GM19035 (cell line): ENCODE measurements at regions not wholly inside any gene's neighbourhood (a gene's known extent, or its start where the extent isn't known, plus 50 kb on each side); places are given as distances from the start of the nearest gene placed in this dataset.
A peak's percentile ranks its signal among the peaks of the same experiment; 100 is the strongest.

ENCODE experiments used
- ATAC-seq: cut with Tn5 transposase; IDR thresholded peaks from one replicate; pipeline ENCODE4 v1.9.1; 2021; ENCODE audit not compliant: unreplicated experiment

DNA sequence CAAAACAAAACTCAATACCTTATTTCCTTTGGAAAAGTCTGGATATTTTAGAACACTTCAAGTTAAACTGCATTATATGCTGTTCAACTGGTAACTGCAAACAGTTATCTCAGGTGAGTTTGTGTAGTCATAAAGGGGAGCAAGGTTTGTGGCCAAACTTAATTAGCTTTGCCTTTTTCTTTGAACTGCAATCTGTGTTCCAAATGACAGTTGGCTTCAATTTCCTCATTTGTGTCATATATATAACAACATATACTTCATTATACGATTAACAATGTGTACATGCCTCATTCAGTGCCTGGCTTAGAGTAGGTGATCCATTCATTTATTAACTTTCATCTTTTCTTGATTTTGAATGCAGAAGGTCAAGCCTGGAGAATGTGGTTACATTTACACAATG lies 55.8 kb downstream of the KCNE4 start:
- ATAC-seq, result no peak

DNA sequence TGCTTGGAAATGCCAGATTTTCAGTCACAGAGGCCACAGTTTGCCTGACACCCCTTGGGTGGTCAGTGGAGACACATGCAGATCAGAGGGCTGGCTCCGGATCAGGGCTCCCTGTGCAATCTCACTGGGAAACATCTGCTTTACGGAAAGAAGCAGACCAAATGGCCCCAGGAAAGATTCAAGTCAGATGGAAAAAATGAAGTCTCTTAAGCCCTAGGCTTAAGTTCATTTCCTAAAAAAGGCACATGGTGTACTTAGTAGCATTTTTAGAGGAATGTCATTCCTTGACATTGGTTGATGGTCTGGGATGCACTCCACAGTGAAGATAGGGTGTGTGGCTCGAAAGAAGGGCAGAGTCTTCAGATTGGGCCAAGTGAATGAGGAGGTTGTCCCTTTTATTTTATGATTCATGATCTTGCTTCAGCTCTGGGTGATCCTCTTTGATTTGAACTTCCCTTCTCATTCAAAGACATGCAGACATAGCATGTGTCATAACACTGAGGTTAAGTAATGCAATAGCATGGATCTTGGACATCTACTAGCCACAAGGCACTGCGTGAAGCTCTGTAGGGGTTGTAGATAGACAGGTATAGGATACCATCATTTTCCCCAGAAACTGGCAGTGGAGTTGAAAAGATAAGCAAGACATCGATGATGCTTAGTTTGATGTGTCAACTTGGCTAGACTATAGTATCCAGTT lies 56.5 kb downstream of the KCNE4 start:
- no peak for ATAC-seq

DNA sequence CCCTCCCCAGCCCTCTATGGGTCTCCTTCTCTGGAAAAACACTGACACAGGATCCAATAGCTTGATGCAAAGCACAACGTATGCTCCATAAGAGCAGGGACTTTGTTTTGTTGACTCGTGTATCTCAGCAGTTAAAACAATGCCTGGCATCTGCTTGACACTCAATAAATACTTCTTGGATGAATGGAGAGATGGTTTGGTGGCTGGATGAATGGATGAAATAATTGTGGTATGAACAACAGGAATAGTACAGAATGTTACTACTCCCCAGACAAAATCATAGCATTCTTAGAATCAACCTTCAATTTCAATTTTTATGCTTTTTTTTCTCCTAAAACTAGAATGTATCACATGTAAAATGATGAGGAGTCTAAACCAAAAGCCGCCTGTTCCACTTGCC lies 57.4 kb downstream of the KCNE4 start:
- ATAC-seq, result no peak

DNA sequence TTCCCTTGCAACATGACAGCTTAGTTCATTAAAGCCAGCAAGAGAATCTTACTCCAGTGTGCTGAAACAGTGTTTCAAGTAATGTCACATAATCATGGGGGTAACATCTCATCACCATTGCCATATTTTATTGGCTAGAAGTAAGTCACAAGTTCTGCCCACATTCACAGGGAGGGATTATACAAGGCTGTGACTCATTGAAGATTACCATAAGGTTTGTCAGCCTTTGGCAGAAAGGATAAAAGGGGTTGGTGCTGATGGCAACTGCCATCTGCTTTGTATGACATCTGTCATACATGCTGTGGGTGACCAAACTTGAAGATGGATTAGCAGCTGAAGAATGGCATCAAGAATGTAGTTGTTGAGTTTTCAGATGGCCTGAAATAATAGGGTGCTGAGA lies 61.2 kb downstream of the KCNE4 start:
- ATAC-seq, result no peak

DNA sequence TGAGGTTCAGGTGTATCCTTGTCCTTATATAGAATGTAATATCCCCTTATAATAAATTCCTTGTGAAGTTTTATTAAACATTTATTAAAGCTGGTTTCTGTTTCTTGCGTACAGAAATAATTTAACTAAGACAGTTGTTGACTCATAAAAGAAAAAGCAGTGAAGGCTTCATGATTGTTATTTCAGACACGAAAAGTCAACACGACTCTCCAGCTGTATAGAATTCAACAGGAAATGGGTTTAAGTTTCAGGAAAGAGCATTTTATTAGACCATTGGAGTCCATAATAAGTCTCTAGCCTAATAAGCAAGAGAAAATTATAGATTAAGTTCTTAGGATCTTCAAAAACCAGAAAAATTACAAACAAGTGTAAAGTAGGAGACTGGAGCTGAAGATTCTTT lies 62.2 kb downstream of the KCNE4 start:
- no peak for ATAC-seq

DNA sequence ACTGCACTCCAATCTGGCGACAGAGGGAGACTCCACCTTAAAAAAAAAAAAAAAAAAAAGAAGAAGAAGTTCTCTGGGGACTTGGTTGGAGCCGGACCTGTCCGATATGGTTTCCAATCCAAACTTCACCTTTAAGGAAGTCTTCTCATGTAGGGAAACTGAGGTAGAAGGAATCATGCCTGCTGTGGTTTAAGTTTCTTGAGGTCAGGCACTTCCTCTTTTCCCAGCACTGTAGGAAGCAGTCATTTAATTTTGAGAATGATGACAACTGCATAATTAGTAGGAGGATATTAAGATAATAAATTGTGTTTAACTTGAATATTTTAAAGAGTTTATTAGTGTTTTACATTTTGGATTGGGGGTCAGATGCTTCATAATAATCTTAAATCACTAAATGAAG lies 62.9 kb downstream of the KCNE4 start:
- no peak for ATAC-seq

DNA sequence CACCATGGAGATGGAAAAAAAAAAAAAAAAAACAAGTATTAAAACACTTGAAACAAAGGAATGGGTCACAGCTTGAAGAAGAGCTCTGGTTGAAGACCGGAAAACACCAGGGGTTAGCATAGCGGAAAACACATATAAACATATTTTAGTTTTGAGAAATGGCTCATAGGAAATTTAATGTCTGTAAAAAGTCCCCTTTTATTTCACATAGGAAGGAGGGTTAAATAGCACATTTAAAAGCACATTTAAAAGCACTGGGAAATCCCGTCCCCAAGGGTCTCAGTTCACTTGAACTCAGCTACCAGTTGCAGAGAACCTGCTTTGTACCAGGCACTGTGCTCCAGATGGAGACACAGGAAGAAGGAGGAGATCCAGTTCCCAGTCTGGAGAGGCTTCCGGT lies 65.5 kb downstream of the KCNE4 start:
- ATAC-seq, result no peak

DNA sequence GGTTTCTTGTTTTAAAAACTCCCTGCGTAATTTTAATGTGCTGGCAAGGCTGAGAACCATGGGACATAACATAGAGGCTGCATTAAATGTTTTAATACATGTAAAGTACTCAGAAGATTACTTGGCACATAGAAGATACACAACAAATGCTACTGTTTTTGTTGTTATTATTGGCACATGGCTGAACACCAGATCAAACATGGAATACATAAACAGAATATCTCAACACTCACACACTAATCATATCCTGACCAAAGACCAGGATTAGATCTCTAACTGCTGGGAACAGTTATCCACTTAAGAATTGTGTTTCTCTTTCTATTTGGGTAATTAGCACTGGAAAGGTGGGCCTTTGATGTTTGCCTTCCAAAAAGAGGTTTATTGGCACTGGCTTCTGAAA lies 69.3 kb downstream of the KCNE4 start:
- ATAC-seq, result no peak

DNA sequence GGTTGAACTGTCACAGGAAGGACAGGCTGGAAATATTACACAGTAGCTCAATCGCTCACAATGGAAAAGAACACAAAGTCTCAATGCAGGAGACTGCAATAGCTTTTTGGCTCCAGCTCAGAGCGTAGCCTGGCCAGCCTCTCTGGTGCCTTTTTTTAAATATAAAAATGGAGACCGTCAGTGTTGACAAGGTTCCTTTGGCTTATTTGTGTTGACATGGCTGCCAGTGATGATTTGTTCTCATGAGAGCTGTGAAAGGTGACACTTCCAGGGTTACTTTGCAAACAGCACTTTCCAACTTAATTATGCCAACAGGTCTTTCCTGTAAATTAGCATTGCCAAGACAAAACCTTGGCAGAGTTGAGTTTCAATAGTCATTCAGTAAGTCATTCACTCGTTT lies 70.8 kb downstream of the KCNE4 start:
- ATAC-seq, result no peak

DNA sequence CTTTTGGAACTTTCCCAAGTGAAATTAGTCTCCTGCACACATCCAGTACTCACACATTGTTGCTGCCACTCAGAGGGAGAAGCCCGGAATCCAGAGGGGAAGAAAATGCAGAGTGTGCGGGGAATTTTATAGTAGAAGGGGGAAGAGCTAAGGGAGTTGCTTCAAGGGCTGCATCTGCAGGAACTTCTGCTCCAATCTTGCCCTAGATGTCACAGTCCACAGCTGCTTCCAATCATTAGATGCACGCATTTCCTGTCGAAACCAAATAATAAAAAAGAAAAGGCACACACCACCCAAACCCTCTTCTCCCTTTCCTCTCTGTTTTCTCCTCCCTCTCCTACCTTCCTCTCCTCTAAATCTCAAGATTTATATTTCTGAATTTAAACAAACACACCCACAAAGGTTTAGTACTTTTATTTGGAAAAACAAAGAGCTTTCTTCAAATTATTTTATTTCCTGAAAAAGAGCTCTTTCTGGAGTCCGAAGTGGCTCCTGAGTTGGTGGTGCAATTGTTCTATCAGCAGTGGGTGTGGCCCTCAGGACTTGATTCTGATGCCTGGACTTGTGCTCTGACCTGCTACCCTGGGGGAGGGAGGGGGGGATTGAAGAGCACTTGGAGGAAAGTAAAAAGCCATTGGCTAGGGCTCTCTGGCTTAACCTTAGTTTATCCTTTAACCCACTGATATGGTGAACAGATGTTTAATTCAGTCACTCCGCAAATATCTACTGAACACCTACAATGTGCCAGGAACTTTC lies 72.0 kb downstream of the KCNE4 start:
- no peak for ATAC-seq

DNA sequence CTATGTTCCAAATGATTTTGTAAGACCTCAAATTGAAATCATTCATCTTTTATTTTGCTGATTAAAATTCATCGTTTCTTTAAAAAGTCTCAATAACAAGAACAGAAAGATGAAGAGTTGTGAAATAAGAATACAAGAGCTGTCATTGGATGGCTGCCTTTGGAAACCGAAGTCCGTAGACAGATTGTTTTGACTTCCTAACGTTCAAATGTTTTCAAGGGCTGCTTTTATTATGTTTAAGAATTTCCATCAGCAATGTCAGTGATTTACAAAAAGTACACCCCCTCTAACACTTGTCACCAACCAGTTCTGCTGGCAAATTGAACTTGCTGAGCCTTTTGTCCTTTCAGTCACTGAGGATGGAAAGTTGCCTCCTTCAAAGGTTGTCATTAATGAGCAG lies 89.6 kb downstream of the KCNE4 start:
- no peak for ATAC-seq

DNA sequence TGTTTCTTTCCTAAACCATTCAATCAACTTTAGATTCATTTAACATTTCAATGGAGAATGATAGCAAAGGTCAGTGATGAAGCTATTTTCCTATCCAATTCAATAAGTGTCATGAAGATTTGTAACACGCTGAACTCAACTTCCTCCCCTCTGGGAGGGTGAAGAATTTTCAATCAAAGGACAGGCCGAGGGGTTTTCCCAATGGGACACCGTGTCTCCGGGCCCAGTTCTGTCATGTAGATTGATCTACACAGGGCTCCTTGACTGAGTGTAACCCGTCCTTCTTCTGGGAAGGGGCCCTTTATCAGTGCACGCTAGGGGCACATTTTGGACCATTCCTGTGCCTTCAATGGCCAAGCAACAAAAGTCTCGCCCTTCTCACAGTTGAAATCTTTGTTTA lies 90.1 kb downstream of the KCNE4 start:
- ATAC-seq, result no peak

DNA sequence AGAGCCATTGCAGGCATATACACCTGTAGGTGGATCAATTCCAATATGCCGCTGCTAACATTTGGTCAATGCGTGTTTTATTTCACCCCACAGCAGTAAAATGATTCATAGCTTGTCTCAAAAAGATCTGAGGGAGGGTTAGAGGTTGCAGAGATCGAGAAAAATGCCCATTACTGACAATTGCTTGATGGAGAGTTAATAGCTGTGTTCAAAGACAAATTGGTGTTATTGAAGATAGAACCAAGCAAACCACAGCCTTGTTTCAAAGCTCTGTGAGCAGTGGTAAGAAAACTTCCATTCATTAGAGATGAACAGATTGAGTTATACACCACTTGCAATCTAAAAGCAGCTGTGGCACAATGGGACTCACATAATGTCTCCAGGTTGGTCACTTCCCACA lies 95.4 kb downstream of the KCNE4 start:
- ATAC-seq, result no peak

DNA sequence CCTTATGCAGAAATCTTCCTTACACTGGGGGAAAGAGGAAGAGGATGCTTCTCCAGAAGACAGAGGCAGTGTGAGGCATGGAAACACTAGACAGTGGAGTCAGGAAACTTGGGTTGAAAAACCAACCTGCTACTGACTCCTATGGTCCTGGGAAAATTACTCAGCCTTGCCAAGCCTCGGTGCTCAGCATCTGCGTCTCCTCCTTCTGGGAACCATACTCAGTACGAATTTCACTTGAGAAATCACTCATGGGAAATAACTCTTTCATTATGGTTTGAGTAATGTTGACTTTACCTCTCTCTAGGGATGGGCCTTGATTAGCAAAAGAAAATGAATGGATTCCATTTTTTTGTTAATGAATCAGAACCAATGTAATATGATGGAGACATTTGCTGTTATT lies 96.5 kb downstream of the KCNE4 start:
- ATAC-seq, result no peak

DNA sequence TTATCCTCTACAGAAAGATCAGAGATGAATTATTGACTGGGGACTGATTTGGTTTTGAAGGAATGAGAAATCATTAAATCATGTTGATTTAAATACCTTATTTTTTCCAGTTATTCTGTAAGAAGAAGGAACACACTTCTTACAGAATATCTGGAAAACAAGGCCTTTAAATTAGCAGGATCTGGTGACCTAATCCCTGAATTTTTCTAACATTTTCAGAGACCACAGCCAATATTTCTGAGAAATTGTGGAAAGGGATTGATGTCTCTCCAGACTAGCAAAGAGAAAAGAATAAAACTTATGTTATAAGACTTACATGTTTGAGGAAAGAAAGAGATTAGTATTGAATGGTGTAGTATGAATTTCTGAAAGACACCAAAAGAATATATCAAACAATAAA lies 104.0 kb downstream of the KCNE4 start:
- ATAC-seq, result no peak

DNA sequence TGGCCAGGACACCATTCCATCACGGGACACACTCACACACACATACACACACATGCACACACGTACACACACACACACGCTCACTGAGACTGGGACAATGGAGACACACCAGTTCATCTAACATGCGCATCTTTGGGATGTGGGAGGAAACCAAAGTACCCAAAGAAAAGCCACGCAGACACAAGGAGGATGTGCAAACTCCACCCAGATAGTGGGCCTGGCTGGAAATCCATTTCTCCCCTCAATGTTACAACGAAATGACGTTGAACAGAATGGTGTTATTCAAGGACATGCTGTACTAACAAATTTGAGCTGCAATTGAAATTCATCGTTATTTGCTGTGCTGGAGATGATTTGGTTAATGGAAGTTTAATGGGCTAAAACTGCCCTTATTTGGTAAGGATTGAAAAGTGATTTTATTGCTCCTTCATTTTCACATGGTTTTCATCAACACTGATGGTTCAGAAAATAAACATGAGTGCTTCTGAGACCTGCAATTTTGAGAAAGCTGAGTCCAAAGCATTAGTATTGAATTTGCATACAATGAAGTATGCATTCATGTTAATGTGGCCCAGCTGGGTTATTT lies 110.0 kb downstream of the KCNE4 start:
- no peak for ATAC-seq

DNA sequence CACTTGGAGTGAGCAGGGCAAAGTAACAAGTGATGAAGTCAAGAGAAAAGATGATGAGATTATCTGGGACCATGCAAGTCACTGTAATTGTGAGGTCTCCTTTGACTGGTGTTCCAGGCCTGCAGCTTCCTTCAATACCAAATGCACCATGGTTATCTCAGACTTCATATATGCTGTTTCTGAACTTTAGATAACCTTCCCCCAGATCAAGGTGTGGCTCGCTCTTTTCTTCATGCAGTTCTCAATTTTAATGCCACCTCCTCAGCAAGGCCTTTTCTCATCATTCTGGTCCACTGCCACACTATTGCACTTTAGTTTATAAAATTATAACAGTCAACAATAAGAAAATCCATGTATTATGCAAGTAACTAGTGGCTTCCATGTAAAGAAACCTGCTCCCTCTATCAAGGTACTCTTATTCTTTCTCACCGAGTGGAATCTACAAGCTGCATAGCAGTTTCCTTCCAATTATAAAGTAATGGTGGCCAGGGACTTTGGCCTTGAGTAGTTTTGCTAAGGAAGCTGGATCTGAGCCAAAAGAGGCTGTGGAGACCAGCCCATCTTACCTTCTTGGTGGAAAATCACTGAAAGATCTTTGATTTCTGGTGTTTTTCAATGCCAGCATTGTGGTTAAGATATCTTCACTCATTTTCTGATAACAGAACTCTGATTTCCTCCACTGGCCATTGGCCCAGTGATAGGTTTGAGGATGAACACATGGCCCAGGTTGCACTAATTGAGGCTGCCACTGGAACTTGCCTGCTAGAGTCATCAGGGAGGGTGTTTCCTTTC lies 113.6 kb downstream of the KCNE4 start:
- no peak for ATAC-seq

DNA sequence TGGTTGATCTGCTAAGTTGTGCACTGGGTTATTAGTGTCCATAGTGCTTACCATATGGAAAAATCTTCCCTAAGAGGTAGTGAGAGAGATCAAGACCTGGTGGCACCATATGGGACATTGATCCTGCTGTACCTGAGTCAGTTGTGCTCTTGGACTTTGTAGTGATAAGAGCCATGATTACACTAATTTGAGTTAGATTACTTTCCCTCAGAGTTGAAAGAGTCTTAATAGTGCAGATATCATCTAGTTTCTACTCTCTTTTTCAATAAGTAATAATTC lies 114.2 kb downstream of the KCNE4 start:
- no peak for ATAC-seq

DNA sequence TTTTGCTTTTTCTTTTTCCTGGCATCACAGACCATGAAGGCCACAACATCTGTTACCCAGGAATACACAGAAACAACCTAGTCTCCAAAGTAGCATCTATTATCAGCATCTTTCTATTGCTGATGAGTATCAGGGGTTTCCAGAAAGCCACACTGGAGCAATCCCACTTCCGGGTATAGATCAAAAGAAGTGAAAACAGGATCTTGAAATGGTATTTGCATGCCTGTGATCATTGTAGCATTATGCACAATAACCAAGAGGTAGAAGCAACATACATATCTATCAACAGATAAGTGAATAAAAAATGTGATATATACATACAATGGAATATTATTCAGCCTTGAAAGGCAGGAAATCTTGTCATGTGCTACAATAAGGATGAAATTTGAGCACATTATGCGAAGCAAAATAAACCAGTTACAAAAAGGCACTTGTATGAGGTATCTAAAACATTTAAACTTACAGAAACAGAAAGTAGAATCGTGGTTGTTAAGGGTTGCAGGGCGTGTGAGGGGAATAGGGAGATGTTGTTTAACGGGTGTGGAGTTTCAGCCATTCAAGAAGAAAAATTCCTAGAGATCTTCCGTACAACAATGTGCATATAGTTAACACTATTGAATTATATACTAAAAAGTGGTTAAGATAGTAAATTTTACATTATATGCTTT lies 115.1 kb downstream of the KCNE4 start:
- no peak for ATAC-seq

DNA sequence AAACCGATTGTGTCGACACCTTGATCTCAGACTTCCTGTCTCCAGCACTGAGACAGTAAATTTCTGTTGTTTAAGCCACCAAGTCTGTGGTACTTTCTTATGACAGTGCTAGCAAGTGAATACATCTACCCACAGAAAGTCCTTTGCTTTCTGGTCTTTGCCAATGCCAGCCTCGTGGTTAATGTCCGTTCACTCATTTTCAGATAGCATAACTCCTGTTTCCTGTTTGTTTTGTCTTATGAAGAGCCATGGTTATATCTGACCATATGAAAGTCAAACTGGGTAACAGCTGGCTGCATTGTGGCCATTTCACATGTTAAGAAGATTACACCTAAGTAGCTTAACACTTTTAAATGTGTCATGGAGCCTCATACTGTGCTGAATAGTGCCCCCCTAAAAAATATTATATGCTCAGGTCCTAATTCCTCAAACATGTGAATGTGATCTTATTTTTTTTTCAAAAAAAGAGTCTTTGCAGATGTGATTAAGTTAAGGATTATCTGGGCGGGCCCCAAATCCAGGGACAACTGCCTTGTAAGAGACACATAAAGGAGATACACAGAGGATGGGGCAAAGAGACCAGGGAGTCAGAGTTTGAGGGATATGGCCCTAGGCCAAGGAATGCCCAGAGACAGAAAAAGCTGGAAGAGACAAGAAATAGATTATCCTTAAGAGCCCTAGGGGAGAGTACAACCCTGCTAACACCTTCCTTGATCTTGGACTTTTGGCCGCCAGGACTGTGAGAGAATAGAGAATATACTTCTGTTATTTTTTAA lies 118.0 kb downstream of the KCNE4 start:
- peak; percentile 77 for ATAC-seq

DNA sequence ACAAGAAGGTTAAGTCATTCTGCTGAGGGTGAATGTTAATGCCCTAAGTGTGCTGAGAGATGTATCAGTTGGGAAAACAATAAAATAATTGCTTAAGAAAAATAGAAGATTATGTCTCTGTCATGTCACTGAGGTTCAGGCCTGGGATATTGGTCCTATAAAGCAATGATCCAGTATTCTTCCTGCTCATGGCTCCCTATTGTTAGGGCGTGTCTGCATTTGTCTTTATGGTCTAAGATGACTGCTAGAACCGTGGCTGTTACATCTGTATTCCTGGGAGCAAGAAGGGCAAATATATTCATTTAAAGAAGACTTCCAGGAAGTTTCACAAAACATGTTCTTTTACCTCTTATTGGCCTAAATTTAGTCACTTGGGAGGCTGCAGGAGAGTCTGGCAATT lies 125.0 kb downstream of the KCNE4 start:
- ATAC-seq, result no peak
